GM12878 (cell line): ENCODE measurements at regions not wholly inside any gene's neighbourhood (a gene's known extent, or its start where the extent isn't known, plus 50 kb on each side); places are given as distances from the start of the nearest gene placed in this dataset.

ENCODE experiments used
- ATAC-seq: fragments of 200-7000 bp; cut with Tn5 transposase; 3 replicates; pipeline ENCODE4 v1.9.1; 2020; ENCODE audit warnings: mild to moderate bottlenecking, moderate library complexity
- BruUV-seq: library from RNA; stranded (reverse); fragments of 400-500 nt; replicated peaks from 2 replicates; lab custom pipeline; 2021; lab: Mats Ljungman, UMichigan
- CTCF ChIA-PET: fragments of 300-600 bp; sonication (Branson Sonifier 250); formaldehyde crosslinking; extraction: SDS; loops from one replicate; lab custom pipeline; 2021; ENCODE audit warnings: inconsistent platforms; lab: Yijun Ruan, JAX
- POLR2A ChIA-PET: fragments of 350-600 bp; formaldehyde crosslinking; extraction: SDS; loops from one replicate; lab custom pipeline; 2021; ENCODE audit warnings: inconsistent platforms; lab: Charles Lee
- RAD21 ChIA-PET: fragments of 300-600 bp; sonication (Branson Sonifier 250); formaldehyde crosslinking; loops from one replicate; lab custom pipeline; 2023; ENCODE audit warnings: antibody characterized with exemption; ENCODE audit not compliant: unreplicated experiment; lab: Charles Lee
- SMC1A ChIA-PET: fragments of 300-600 bp; sonication (Branson Sonifier 250); formaldehyde crosslinking; loops from one replicate; lab custom pipeline; 2023; ENCODE audit not compliant: unreplicated experiment, uncharacterized antibody; lab: Charles Lee
- DNase-seq: peaks from one replicate; pipeline ENCODE4 v3.0.0-alpha.2; 2011; ENCODE audit warnings: low read depth, low spot score
- FAIRE-seq: peaks from 3 replicates; lab custom pipeline; 2011; peaks lifted over from hg19 to GRCh38; lab: Jason Lieb, UNC
- H2AFZ ChIP-seq: 2 replicates; pipeline ENCODE4 v1.6.0; 2011; ENCODE audit warnings: low read depth, low read length, control low read depth; ENCODE audit not compliant: control insufficient read depth
- H3K27ac ChIP-seq: 2 replicates; pipeline ENCODE4 v1.5.1; 2011; ENCODE audit warnings: control low read depth; ENCODE audit not compliant: control insufficient read depth, insufficient read depth
- H3K27me3 ChIP-seq, 2 experiments: replicated peaks in 1 of 2; 2 replicates each; pipeline versions ENCODE4 v1.6.0 to v1.6.1; 2011; ENCODE audit warnings: low read length in 1 of 2; ENCODE audit not compliant: control insufficient read depth in 2 of 2, insufficient read depth in 2 of 2
- H3K36me3 ChIP-seq, 2 experiments: 2 replicates each; pipeline ENCODE4 v1.5.1; 2011; ENCODE audit warnings: low read length in 1 of 2; ENCODE audit not compliant: control insufficient read depth in 2 of 2, insufficient read depth in 2 of 2
- H3K4me1 ChIP-seq: 2 replicates; pipeline ENCODE4 v1.6.1; 2011; ENCODE audit warnings: mild to moderate bottlenecking, low read length, moderate library complexity, mixed read lengths; ENCODE audit not compliant: control insufficient read depth, insufficient read depth
- H3K4me2 ChIP-seq: 2 replicates; pipeline ENCODE4 v1.6.0; 2011; ENCODE audit warnings: control low read depth; ENCODE audit not compliant: control insufficient read depth, insufficient read depth
- H3K4me3 ChIP-seq: fragments of 200-600 bp; sonication (generic); 2 replicates; pipeline ENCODE4 v1.5.1; 2016
- H3K79me2 ChIP-seq: 2 replicates; pipeline ENCODE4 v1.6.0; 2011; ENCODE audit warnings: low read length; ENCODE audit not compliant: control insufficient read depth, insufficient read depth
- H3K9ac ChIP-seq: 2 replicates; pipeline ENCODE4 v1.8.0; 2011; ENCODE audit warnings: low read length, control low read depth, mixed read lengths; ENCODE audit not compliant: control insufficient read depth, insufficient read depth
- H3K9me3 ChIP-seq: replicated peaks from 3 replicates; pipeline ENCODE4 v1.5.1; 2011; ENCODE audit warnings: mild to moderate bottlenecking, low read length; ENCODE audit not compliant: control insufficient read depth, insufficient read depth
- H4K20me1 ChIP-seq: 2 replicates; pipeline ENCODE4 v1.6.0; 2011; ENCODE audit not compliant: control insufficient read depth, insufficient read depth
- CHD2 ChIP-seq: IDR thresholded peaks from 2 replicates; pipeline ENCODE4 v1.6.1; 2011; ENCODE audit warnings: low read depth, low read length, improper control_type of control experiment, borderline replicate concordance
- MEF2A ChIP-seq: IDR thresholded peaks from 2 replicates; pipeline ENCODE4 v1.6.1; 2011; ENCODE audit warnings: low read depth, mild to moderate bottlenecking, low read length, moderate library complexity; ENCODE audit not compliant: insufficient read depth
- PRDM15 ChIP-seq: fragments of 450-650 bp; formaldehyde crosslinking; IDR thresholded peaks from 2 replicates; pipeline ENCODE4 v1.4.0; 2020; ENCODE audit warnings: mild to moderate bottlenecking, moderate library complexity
- REST ChIP-seq: IDR thresholded peaks from 2 replicates; pipeline ENCODE4 v1.6.1; 2012; ENCODE audit warnings: mild to moderate bottlenecking, low read depth, low read length
- SMAD5 ChIP-seq: IDR thresholded peaks from 2 replicates; pipeline ENCODE4 v1.6.1; 2016; ENCODE audit warnings: antibody characterized with exemption, low read depth
- SREBF1 ChIP-seq: IDR thresholded peaks from 2 replicates; pipeline ENCODE4 v1.6.1; 2012; ENCODE audit warnings: mild to moderate bottlenecking, low read length
- USF1 ChIP-seq: IDR thresholded peaks from 2 replicates; pipeline ENCODE4 v1.6.1; 2011; ENCODE audit warnings: borderline replicate concordance, low read depth, mild to moderate bottlenecking, moderate library complexity, mixed read lengths, low read length; ENCODE audit not compliant: insufficient read depth; ENCODE audit errors: extremely low read length
- ZNF384 ChIP-seq: IDR thresholded peaks from 2 replicates; pipeline ENCODE4 v1.6.1; 2012; ENCODE audit warnings: low read depth, mild to moderate bottlenecking, low read length, improper control_type of control experiment, borderline replicate concordance
- ZSCAN29 ChIP-seq: fragments of 450-650 bp; IDR thresholded peaks from 2 replicates; pipeline ENCODE4 v1.6.1; 2017; ENCODE audit warnings: mild to moderate bottlenecking, moderate library complexity
- WGBS: methylation state at CpG from one replicate; pipeline ENCODE4 v1.1.6; 2016; ENCODE audit warnings: low lambda C conversion rate; ENCODE audit not compliant: insufficient replicate concordance, insufficient coverage; ENCODE audit errors: missing lambda C conversion rate; 5-methylcytosine and 5-hydroxymethylcytosine counted together
- in situ Hi-C: fragments of 300-500 bp; cut with MboI; formaldehyde crosslinking; loops from 9 replicates; pipeline ENCODE4 v1.14.3; 2018; ENCODE audit warnings: mixed read lengths
- intact Hi-C: fragments of 100-400 bp; cut with micrococcal nuclease; formaldehyde crosslinking; loops from one replicate; pipeline ENCODE4 v1.14.2; 2022; ENCODE audit not compliant: unreplicated experiment

GRCh38 chr9:12170456-12170855, 522.7 kb upstream of the TYRP1 start (continued):
- TF ChIP-seq MEF2A (no peak), PRDM15 (CRISPR knock-in tag) (no peak), USF1 (no peak), ZNF384 (no peak)

GRCh38 chr9:12178634-12179033, 514.6 kb upstream of the TYRP1 start:
- H3K27me3 ChIP-seq = no peaks in the 10 kb centered on the region
- TF ChIP-seq ZSCAN29 (no peak), REST (no peak), SREBF1 (no peak), CHD2 (no peak), SMAD5 (no peak)
- TF ChIP-seq, all 136 proteins: peak for 0
- H3K4me2 ChIP-seq = no peak overlapping the region
- ChIA-PET CTCF (no interaction called here), POLR2A (no interaction called here), RAD21 (no interaction called here), SMC1A (interaction anchor here (1.2 to 1.8 kb wide), 2 partner anchors 9 to 10 kb away, joined by 3 to 5 read pairs; no protein-coding TSS in a partner anchor)
- H3K27ac ChIP-seq = no peak overlapping the region
- in situ Hi-C loops (no loop called here), intact Hi-C loops (no loop called here)
- H3K9ac ChIP-seq = no peak overlapping the region
- no peaks in the 10 kb centered on the region for H3K9me3 ChIP-seq
- no peak overlapping the region for H3K4me3 ChIP-seq
- ATAC-seq = no peak
- H4K20me1 ChIP-seq = no peaks in the 10 kb centered on the region
- no peaks in the 10 kb centered on the region for H3K79me2 ChIP-seq
- H3K36me3 ChIP-seq = no peaks in the 10 kb centered on the region
- H2AFZ ChIP-seq = no peak overlapping the region
- BruUV-seq = no TSS peak
- WGBS = 96% methylated on average over 1 of the region's 1 CpG
- H3K4me1 ChIP-seq = no peaks in the 10 kb centered on the region
- no peak for FAIRE-seq
- DNase-seq = no peak
